ENCODE measurements at regions not wholly inside any gene's neighbourhood (a gene's known extent, or its start where the extent isn't known, plus 50 kb on each side); places are given as distances from the start of the nearest gene placed in this dataset.

GRCh38 chr3:104474011-104474410, 892.7 kb upstream of the ALCAM start:
- TF ChIP-seq, protein P1, sequence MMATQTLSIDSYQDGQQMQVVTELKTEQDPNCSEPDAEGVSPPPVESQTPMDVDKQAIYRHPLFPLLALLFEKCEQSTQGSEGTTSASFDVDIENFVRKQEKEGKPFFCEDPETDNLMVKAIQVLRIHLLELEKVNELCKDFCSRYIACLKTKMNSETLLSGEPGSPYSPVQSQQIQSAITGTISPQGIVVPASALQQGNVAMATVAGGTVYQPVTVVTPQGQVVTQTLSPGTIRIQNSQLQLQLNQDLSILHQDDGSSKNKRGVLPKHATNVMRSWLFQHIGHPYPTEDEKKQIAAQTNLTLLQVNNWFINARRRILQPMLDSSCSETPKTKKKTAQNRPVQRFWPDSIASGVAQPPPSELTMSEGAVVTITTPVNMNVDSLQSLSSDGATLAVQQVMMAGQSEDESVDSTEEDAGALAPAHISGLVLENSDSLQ (IDR thresholded peaks at IDR 0.05): no peak
- TF ChIP-seq BHLHE40 (IDR thresholded peaks at IDR 0.05; ENCODE audit: borderline replicate concordance): no peak
- no peak for TF ChIP-seq HDGF (IDR thresholded peaks at IDR 0.05; ENCODE audit: borderline replicate concordance)

Measured in HEK293T (cell line).